ENCODE measurements at regions not wholly inside any gene's neighbourhood (a gene's known extent, or its start where the extent isn't known, plus 50 kb on each side); places are given as distances from the start of the nearest gene placed in this dataset.
A peak's percentile ranks its signal among the peaks of the same experiment; 100 is the strongest.

DNA sequence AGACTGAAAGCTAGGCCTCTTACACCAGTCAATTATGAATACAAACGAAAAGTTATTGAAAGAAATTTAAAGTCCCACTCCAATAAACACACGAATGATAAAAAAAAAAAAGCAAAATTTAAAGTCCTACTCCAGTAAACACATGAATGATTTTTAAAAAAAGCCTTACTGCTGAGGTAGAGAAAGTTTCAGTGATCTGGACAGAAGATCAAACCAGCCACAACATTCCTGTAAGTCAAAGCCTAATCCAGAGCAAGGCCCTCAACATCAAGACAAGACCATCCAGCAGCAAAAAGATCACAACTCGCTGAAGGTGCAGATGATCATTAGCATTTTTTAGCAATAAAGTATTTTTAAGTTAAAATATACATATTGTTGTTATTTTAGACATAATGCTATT is 95.6 kb upstream of the LIPC start:
- H3K4me1 ChIP-seq: peaks cover 17 to 24% (median 21%) of the 10 kb centered on the region in 4 donors
- H3K4me3 ChIP-seq: no peak overlapping the region
- H3K27me3 ChIP-seq: no peaks in the 10 kb centered on the region
- no peak overlapping the region for H3K27ac ChIP-seq
- TF ChIP-seq EP300 (IDR thresholded peaks at IDR 0.05) (no peak), CTCF (IDR thresholded peaks at IDR 0.05) (no peak), POLR2A (IDR thresholded peaks at IDR 0.05) (no peak), POLR2AphosphoS5 (IDR thresholded peaks at IDR 0.05) (no peak)
- DNase-seq: no peak
- H3K36me3 ChIP-seq: no peaks in the 10 kb centered on the region
- WGBS, 5 donors: 64 to 85% (median 70%) methylated on average over 3 of the region's 3 CpGs
- intact Hi-C loops (cut with DNase I; ENCODE audit: low total_unique reads): no loop called here
- H3K9me3 ChIP-seq: no peaks in the 10 kb centered on the region

DNA sequence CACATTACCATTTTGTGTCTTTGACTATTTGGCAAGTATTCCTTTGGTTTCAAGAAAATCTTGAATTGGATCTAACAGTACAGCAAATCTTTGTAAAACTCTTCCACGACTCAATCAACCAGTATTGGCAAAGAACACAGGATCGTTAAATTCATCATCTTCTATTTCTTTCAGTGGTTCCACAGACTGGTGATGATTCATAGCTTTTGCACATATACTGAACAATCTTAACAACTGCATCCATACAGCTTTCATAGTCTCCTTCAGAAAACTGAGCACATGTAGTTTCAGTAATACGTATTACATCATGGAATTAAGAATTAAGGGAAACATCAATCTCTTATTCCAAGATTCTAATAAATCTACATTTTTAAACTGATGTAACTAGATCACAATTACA is 91.6 kb upstream of the LIPC start:
- no peak for DNase-seq
- H3K27me3 ChIP-seq: no peaks in the 10 kb centered on the region
- no peak for TF ChIP-seq POLR2A (IDR thresholded peaks at IDR 0.05)
- TF ChIP-seq CTCF (IDR thresholded peaks at IDR 0.05): no peak
- TF ChIP-seq EP300 (IDR thresholded peaks at IDR 0.05): no peak
- TF ChIP-seq POLR2AphosphoS5 (IDR thresholded peaks at IDR 0.05): no peak
- no peaks in the 10 kb centered on the region for H3K36me3 ChIP-seq
- no peaks in the 10 kb centered on the region for H3K9me3 ChIP-seq
- 74 to 88% (median 86%) methylated on average over 3 of the region's 3 CpGs for WGBS, 5 donors
- H3K4me3 ChIP-seq: no peak overlapping the region
- no peak overlapping the region for H3K27ac ChIP-seq
- H3K4me1 ChIP-seq: peaks cover 0 to 4% (median 0%) of the 10 kb centered on the region in 4 donors
- intact Hi-C loops (cut with DNase I; ENCODE audit: low total_unique reads): no loop called here

DNA sequence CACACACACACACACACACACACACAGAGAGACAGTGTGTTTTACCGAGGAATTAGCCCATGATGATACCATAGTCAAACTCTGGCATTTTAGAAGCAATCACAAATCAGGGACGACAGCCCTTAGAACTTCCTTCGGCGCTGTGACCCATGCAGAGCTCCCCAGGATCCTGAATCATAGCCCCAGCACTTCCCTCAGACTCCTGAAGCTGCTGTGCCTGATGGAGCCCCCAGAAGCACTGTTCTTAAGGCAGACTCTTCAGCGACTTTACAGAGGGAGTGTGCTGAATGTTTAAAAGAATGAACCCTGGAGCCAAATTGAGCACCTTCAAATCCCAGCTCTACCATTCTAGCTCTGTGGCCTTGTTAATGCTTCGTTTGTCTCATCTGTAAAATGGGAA is 89.3 kb upstream of the LIPC start:
- Histone ChIP-seq H3K27ac (no peak overlapping the region), H3K4me1 (peaks cover 0 to 4% (median 0%) of the 10 kb centered on the region in 4 donors), H3K27me3 (no peaks in the 10 kb centered on the region), H3K36me3 (no peaks in the 10 kb centered on the region), H3K4me3 (no peak overlapping the region), H3K9me3 (no peaks in the 10 kb centered on the region)
- no peak for DNase-seq
- intact Hi-C loops (cut with DNase I; ENCODE audit: low total_unique reads): no loop called here
- WGBS, 5 donors: 78 to 85% (median 82%) methylated on average over 6 of the region's 6 CpGs
- TF ChIP-seq EP300 (IDR thresholded peaks at IDR 0.05): no peak
- no peak for TF ChIP-seq POLR2A (IDR thresholded peaks at IDR 0.05)
- no peak for TF ChIP-seq POLR2AphosphoS5 (IDR thresholded peaks at IDR 0.05)
- TF ChIP-seq CTCF (IDR thresholded peaks at IDR 0.05): no peak

DNA sequence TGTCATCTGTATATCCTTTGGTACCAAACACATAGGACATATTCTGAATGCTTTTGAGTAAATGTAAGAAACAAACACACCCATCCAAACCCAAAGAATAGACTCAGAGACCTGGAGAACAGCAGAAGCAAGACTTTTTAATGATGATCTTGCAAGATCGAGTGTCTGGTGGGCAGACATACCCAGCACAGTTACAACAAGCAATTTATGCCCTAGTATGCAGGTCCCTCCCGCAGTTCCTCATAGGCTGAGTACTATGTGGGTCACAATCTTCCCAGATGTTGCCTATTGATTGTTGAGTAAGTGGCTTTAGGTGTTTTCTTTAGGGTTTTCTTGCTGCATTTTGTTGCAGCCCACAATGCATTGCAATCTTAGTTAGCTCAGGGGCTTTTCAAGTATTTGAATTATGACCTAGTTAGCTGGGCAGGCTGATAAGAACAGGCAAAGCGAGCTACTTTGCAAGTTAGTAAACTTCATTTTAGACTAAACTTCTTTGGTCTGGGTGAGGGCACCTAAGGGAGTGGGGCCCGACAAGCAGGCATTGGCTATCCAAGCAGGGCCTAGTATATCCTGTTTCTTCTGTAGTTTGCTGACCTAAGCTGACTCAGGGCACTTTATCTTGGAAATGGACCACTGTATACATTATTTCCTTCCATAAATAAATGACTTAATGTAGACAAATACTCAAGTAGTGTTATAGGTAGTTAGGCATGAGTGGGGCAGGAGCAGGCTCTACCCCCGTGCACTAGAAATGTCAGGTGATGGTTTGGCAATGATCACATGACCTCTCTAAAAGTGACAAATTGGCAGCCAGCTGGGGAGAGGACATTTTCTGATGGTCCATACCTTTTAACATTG is 87.3 kb upstream of the LIPC start:
- no peaks in the 10 kb centered on the region for H3K9me3 ChIP-seq
- no peak for TF ChIP-seq POLR2AphosphoS5 (IDR thresholded peaks at IDR 0.05)
- 53 to 78% (median 69%) methylated on average over 5 of the region's 5 CpGs for WGBS, 5 donors
- peak in 1 of 2 donors; percentile 54 for DNase-seq
- no peak overlapping the region for H3K4me3 ChIP-seq
- no peak overlapping the region for H3K27ac ChIP-seq
- H3K4me1 ChIP-seq: peaks cover 0 to 4% (median 0%) of the 10 kb centered on the region in 4 donors
- H3K27me3 ChIP-seq: no peaks in the 10 kb centered on the region
- intact Hi-C loops (cut with DNase I; ENCODE audit: low total_unique reads): no loop called here
- no peaks in the 10 kb centered on the region for H3K36me3 ChIP-seq

- intact Hi-C loops (cut with DNase I; ENCODE audit: low total_unique reads): no loop called here
- no peaks in the 10 kb centered on the region for H3K36me3 ChIP-seq
- H3K27me3 ChIP-seq: no peaks in the 10 kb centered on the region
- peaks cover 0 to 4% (median 0%) of the 10 kb centered on the region in 4 donors for H3K4me1 ChIP-seq
- no peaks in the 10 kb centered on the region for H3K9me3 ChIP-seq
- TF ChIP-seq EP300 (IDR thresholded peaks at IDR 0.05): no peak
- no peak for TF ChIP-seq POLR2A (IDR thresholded peaks at IDR 0.05)
- no peak for TF ChIP-seq POLR2AphosphoS5 (IDR thresholded peaks at IDR 0.05)
- no peak for TF ChIP-seq CTCF (IDR thresholded peaks at IDR 0.05)
- WGBS, 5 donors: 87 to 100% (median 91%) methylated on average over 3 of the region's 3 CpGs
- DNase-seq: no peak
- no peak overlapping the region for H3K4me3 ChIP-seq
- no peak overlapping the region for H3K27ac ChIP-seq
These were observed 85.4 kb upstream of the LIPC start for GRCh38 chr15:58346361-58346760.
